Upper lobe of right lung (tissue), 1 donor: ENCODE measurements at regions not wholly inside any gene's neighbourhood (a gene's known extent, or its start where the extent isn't known, plus 50 kb on each side); places are given as distances from the start of the nearest gene placed in this dataset.

Experiments used
- ATAC-seq: fragments of 200-7000 bp; cut with Tn5 transposase; one replicate; pipeline ENCODE4 v1.9.1; 2020; ENCODE audit warnings: mild to moderate bottlenecking, moderate library complexity
- DNase-seq: peaks from one replicate; pipeline ENCODE4 v3.0.0-alpha.2; 2020
- H3K27ac ChIP-seq: fragments of 200-600 bp; one replicate; pipeline ENCODE4 v1.8.0; 2022
- H3K27me3 ChIP-seq: fragments of 200-600 bp; one replicate; pipeline ENCODE4 v1.8.0; 2022; ENCODE audit warnings: mild to moderate bottlenecking
- H3K36me3 ChIP-seq: fragments of 200-600 bp; one replicate; pipeline ENCODE4 v1.8.0; 2022
- H3K4me1 ChIP-seq: fragments of 200-600 bp; one replicate; pipeline ENCODE4 v1.8.0; 2022
- H3K4me3 ChIP-seq: fragments of 200-600 bp; one replicate; pipeline ENCODE4 v1.8.0; 2022; ENCODE audit warnings: mild to moderate bottlenecking
- H3K9me3 ChIP-seq: fragments of 200-600 bp; one replicate; pipeline ENCODE4 v1.8.0; 2022
- CTCF ChIP-seq: fragments of 200-600 bp; IDR thresholded peaks from one replicate; pipeline ENCODE4 v1.8.0; 2022; ENCODE audit warnings: antibody characterized with exemption
- intact Hi-C: fragments of 100-400 bp; cut with DNase I; formaldehyde crosslinking; loops from one replicate; pipeline ENCODE4 v1.11.0; 2022
- donor health status: DM: no; HTN: yes; CAD: no; lungs with severe emphysema.

DNA sequence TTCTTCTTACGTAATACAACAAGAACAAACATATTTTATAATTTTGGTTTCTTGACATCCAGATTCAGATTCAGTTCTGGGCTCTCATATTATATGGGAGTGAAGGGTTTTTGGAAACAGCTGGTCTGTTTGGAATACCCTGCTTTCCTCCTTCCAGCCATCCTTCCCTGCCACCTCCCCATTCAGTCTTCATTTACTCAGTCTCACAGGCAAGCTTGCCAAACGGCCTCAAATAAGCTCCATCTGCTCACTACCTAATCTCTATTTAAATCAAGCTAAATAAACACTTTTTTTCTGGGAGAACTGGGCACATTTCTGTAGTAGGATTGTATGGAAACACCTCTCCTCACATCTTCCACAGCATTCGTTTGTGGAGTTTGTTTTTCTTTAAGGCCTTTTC is 147.5 kb downstream of the RND3 start:
- Histone ChIP-seq H3K9me3 (no peaks in the 10 kb centered on the region), H3K36me3 (no peaks in the 10 kb centered on the region), H3K27me3 (no peaks in the 10 kb centered on the region), H3K4me1 (no peaks in the 10 kb centered on the region), H3K4me3 (no peak overlapping the region), H3K27ac (no peak overlapping the region)
- intact Hi-C loops: no loop called here
- TF ChIP-seq CTCF: no peak
- no peak for ATAC-seq
- DNase-seq: no peak

DNA sequence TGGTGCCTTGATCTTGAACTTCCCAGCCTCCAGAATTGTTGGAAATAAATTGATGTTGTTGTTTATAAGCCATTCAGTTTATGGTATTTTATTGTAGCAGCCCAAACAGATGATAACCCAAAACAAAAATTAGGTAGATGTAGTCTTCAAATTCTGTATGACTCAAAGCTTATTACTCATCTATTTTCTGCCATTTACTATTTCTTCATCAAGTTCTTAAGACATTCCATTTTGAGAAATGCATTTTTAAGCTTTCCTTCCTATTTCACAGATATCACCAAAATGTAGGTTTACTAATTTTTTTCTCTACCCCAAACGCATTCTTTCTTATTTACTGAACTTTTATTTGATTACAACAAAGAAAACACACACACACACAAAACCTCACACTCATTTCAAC is 148.2 kb downstream of the RND3 start:
- intact Hi-C loops: no loop called here
- Histone ChIP-seq H3K27ac (no peak overlapping the region), H3K4me3 (no peak overlapping the region), H3K27me3 (no peaks in the 10 kb centered on the region), H3K36me3 (no peaks in the 10 kb centered on the region), H3K4me1 (no peaks in the 10 kb centered on the region), H3K9me3 (no peaks in the 10 kb centered on the region)
- TF ChIP-seq CTCF: no peak
- ATAC-seq: no peak
- no peak for DNase-seq

GRCh38 chr2:150335596-150335995 is 151.9 kb downstream of the RND3 start:
- Histone ChIP-seq H3K9me3 (no peaks in the 10 kb centered on the region), H3K4me1 (no peaks in the 10 kb centered on the region), H3K27ac (no peak overlapping the region), H3K4me3 (no peak overlapping the region), H3K36me3 (no peaks in the 10 kb centered on the region), H3K27me3 (no peaks in the 10 kb centered on the region)
- no peak for TF ChIP-seq CTCF
- ATAC-seq: no peak
- intact Hi-C loops: no loop called here
- DNase-seq: no peak

DNA sequence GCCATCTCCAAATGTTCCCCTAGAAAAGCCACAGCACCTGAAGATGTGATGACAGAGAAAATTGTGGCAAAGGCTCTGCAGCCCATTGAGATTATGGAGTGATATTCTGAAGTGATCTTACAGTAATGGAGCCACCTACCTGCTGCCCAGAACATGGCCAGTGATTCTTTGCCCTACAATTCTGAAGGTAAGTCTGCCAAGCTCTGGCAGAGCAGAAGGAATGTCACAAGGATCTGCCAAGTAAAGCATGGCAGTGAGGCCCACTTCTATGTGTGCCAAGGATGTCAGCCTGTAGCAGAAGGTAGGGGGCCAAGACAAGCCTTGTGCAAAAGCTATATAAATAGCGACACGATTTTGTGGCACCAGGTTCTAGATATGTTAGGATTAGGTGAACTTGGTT is 155.1 kb downstream of the RND3 start:
- H3K36me3 ChIP-seq: no peaks in the 10 kb centered on the region
- intact Hi-C loops: no loop called here

DNA sequence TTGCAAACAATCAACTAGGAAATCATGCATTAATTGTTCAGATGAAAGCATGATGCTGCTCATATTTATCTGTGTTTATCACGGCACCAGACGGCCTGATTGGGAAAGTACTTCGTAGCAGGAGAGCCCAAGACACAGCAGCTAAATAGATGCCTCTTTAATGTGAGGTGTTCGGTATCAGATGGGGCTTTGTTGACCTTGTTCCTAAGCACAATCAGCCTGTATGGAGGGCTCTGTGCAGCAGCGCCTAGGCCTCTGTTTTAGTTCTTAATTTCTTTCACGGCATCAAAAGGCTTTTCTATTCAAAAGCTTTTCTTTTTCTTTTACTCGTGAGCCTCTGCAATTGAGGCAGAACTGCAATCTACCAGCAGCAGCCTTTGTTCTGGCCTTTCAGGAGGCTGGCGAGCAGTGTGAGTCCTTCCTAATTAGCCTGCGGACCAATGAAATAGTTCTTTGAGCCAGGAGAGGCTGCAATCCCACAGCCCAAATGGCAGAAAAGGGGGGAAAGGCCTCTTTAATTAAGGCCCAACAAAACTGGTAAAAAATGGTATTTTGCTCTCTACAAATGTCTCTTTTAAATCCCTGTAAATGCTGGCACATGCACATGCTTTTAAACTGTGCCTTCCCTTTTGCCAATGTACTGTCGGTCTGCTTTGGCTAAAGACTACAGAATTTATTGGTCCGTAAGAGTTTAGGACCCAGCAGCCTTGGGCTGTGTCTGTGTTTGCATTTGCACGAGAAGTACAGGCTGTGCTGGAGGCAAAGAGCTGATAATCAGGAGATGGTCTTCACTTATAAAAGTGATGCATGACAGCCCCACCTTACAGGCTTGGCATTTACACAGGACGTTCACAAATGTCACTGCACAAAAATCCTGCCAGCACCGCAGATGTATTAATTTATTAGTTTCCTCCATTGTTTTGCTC is 159.6 kb downstream of the RND3 start:
- no peak for DNase-seq
- intact Hi-C loops: no loop called here
- Histone ChIP-seq H3K4me3 (no peak overlapping the region), H3K27me3 (no peaks in the 10 kb centered on the region), H3K4me1 (no peaks in the 10 kb centered on the region), H3K9me3 (no peaks in the 10 kb centered on the region), H3K27ac (no peak overlapping the region), H3K36me3 (no peaks in the 10 kb centered on the region)
- TF ChIP-seq CTCF: no peak
- ATAC-seq: no peak

More for the DNA sequence above, 155.1 kb downstream of the RND3 start:
- TF ChIP-seq CTCF: no peak
- no peaks in the 10 kb centered on the region for H3K9me3 ChIP-seq
- H3K4me1 ChIP-seq: no peaks in the 10 kb centered on the region
- no peak overlapping the region for H3K4me3 ChIP-seq
- H3K27me3 ChIP-seq: no peaks in the 10 kb centered on the region
- no peak for ATAC-seq
- DNase-seq: no peak
- no peak overlapping the region for H3K27ac ChIP-seq
